Activated T-helper 1 cell treated with Interleukin-2 at 50 U/mL for 16 hours (primary cell): ENCODE measurements at regions not wholly inside any gene's neighbourhood (a gene's known extent, or its start where the extent isn't known, plus 50 kb on each side); places are given as distances from the start of the nearest gene placed in this dataset.
A peak's percentile ranks its signal among the peaks of the same experiment; 100 is the strongest.
"Not testable (repeated sequence)": the region's sequence is repeated elsewhere in the genome, so short reads cannot be mapped to it uniquely, and the experiment has no call there.

Experiments
- DNase-seq: peaks from one replicate; pipeline ENCODE4 v3.0.0-alpha.2; 2020; ENCODE audit warnings: low read depth

DNA sequence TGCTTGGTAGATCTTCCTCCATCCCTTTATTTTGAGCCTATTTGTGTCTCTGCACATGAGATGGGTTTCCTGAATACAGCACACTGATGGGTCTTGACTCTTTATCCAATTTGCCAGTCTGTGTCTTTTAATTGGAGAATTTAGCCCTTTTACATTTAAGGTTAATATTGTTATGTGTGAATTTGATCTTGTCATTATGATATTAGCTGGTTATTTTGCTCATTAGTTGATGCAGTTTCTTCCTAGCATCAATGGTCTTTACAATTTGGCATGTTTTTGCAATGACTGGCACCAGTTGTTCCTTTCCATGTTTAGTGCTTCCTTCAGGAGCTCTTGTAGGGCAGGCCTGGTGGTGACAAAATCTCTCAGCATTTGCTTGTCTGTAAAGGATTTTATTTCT, 72.4 kb downstream of the HNRNPD start:
- DNase-seq: not testable (repeated sequence)

DNA sequence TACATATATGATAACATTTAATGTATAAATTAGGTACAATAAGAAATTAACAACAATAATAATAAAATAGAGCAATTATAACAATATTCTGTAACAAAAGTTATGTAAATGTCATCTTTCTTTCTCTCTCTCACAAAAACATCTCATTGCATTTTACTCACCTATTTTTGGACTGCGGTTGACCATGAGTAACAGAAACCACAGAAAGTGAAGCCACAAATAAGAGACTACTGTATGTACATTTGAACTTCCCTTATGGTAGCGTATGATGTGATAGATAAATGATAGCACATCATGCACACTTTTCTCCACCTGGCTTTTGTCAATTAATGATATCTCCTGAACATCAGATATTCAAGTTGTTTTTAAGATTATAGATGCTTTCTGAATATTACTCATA, 80.5 kb downstream of the HNRNPD start:
- no peak for DNase-seq

DNA sequence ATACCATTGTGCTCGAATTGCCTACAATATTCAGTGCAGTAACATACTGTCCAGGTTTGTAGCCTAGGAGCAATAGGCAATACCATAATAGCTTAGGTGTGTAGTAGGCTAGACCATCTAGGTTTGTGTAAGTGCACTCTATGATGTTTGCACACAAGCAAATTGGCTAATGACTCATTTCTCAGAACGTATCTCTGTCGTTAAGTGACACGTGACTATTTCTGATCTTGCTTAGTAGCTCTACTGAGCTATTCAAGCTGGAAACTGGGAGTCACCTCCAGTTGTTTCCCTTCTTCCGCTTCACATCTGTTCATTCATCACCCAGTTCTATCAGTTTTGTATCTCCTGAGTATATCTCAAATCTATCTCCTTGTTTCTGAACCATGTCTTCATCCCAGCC, 86.1 kb downstream of the HNRNPD start:
- DNase-seq: no peak

DNA sequence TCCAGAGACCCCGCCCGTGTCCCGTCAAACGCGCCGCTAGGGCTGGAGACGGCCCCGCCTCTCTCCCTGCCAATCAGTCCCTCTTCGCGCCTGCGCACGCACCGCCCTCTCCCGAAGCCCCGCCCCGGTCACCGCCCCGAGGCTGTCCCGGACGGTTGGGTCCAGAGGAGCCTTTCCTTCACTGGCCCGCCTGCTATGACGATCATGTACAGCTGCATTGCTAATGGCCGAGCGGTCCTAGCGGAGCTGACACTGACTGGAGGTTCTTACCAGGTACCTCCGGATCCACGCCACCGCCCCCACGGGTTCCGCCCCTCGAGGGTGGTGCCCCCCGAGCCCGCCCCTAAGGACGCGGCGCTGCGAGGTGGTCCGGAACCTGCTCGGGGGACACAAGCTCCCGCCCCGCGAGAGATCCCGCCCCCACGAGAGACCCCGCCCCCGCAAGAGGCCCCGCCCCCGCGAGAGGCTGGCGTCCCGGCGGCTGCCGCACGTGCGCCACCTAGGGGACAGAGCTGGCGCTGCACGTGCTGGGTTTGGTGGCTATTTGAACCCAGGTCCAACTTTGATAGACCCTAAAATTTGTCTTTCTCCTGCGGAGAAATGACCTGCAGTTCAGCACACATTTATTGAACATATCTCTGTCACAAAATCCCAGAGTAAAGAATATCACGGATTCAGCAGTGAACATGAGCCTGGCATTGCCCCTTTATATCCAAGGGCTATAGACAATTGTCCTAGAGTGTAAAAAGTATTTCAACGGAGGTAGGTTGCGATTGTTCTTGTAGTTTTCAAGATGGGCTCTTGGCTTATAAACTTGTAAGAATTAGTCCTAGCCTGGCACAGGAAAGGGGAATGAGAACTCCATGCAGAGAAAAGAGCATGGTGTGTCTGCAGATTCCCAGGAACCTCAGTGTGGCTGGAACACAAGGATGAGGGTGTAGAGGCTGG, 88.7 kb downstream of the HNRNPD start:
- peak; percentile 98 for DNase-seq

DNA sequence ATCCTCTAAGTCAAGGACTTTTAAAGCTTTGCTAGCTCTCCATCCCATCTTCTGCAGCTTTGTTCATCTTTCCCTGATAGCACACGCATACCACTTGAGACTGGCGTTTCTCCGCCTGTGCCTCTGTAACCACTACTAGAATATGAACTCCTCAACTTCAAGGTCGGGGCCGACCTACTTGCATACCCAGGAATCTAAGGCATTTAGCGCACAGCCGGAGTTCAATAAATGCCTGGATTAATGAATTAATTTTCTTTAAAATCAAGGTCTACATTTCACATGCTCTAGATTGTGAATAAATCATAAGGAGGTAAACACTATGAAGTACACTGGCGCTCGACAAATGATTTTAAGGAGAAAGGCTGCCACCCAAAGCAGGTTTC, 89.3 kb downstream of the HNRNPD start:
- no peak for DNase-seq

DNA sequence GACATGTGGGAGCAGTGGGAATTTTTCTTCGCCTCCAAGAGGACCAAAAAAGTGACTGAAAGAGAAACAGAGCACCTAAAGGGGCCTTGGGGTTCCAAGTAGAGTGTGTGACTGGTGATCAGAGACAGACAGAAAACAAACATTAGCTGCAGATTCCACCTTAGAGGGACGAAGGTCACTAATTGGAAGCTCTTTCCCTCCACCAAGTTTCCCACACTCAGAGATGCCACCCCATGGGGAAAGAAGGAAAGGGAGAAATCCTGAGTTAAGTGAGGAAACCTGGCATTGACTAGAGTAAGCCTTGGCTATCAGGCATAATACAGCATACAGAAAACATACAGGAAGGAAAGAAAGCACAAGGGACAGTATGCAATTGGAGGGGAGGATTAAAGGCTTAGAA, 90.9 kb downstream of the HNRNPD start:
- no peak for DNase-seq

DNA sequence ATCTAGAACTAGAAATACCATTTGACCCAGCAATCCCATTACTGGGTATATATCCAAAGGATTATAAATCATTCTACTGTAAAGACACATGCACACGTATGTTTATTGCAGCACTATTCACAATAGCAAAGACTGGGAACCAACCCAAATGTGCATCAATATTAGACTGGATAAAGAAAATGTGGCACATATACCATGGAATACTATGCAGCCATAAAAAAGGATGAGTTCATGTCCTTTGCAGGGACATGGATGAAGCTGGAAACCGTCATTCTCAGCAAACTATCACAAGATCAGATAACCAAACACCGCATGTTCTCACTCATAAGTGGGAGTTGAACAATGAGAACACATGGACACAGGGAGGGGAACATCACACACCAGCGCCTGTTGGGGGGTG, 94.2 kb downstream of the HNRNPD start:
- DNase-seq: not testable (repeated sequence)

DNA sequence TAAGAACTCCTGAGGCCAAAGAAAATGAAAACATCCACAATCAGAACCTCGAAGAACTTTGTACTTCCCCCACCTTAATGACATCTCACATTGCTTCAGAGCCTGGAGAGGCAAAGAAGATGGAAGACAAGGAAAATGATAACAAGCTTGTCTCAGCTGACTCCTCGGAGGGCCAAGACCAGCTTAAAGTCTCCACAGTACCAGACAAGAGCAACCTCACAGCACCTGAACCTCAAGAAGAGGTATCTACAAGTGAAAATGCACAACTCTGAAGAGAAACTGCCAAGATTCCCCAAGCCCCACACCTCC, 97.5 kb downstream of the HNRNPD start:
- DNase-seq: no peak

DNA sequence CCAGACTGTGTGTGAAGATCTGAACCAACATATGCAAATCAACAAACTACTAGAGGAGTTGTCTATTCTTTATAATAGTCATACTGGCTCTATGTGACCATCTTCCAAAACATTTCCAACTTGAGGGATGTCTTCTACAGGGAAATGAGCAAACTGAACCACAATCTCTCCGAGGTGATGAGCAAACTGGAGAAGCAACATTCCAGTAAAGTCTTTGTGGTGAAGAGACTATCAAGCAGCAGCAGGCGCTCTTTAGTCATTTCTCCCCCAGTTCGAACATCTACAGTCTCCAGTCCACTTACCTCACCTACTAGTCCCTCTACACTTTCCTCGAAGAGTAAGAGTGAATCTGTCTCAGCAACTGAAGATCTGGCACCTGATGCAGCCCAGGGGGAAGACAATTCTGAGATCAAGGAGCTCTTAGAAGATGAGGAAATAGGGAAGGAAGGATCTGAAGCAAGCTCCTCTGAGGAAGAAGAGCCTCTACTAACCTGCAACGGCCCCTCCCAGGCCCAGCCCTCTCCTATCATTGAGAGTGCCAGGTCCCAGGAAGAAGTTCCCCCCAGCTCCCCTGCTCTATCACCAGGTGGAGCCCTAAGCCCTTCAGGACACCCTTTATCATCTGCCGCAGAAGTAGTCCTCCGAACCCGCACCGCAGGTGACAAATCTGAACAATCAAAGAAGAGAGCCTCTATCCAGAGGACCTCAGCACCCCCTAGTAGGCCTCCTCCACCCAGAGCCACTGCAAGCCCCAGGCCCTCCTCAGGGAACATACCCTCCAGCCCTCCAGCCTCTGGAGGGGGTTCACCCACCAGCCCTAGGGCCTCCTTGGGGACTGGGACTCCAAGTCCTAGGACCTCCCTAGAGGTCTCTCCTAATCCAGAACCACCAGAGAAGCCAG, 98.1 kb downstream of the HNRNPD start:
- no peak for DNase-seq

DNA sequence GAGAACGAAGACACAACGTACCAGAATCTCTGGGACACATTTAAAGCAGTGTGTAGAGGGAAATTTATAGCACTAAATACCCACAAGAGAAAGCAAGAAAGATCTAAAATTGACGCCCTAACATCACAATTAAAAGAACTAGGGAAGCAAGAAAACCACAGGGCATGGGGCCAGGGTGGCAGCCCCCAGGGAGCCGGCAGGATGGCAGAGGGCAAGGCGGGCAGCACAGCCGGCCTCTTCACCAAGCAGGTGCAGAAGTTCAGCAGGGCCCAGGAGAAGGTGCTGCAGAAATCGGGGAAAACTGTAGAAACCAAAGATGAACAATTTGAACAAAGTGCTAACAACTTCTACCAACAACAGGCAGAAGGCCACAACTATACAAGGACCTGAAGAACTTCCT, 99.1 kb downstream of the HNRNPD start:
- DNase-seq: not testable (repeated sequence)

DNA sequence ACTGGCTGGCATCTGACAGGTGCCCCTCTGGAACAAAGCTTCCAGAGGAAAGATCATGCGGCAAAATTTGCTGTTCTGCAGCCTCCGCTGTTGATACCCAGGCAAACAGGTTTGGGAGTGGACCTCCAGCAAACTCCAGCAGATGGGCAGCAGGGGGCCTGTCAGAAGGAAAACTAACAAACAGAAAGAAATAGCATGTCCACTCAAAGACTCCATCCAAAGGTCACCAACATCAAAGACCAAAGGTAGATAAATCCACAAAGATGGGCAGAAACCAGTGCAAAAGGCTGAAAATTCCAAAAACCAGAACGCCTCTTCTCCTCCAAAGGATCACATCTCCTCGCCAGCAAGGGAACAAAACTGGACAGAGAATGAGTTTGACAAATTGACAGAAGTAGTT, 101.3 kb downstream of the HNRNPD start:
- not testable (repeated sequence) for DNase-seq

DNA sequence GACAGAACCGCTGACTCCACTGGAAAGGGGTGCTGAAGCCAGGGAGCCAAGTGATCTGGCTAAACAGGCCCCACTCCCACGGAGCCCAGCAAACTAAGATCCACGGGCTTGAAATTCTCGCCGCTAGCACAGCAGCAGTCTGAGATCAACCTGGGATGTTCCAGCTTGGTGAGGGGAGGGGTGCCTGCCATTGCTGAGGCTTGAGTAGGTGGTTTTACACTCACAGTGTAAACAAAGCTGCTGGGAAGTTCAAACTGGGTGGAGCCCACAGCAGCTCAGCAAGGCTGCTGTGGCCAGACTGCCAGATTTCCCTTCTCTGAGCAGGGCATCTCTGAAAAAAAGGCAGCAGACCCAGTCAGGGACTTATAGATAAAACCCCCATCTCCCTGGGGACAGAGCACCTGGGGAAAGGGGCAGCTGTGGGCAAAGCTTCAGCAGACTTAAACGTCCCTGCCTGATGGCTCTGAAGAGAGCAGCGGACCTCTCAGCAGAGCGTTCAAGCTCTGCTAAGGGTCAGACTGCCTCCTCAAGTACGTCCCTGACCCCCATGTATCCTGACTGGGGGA, 101.8 kb downstream of the HNRNPD start:
- not testable (repeated sequence) for DNase-seq

DNA sequence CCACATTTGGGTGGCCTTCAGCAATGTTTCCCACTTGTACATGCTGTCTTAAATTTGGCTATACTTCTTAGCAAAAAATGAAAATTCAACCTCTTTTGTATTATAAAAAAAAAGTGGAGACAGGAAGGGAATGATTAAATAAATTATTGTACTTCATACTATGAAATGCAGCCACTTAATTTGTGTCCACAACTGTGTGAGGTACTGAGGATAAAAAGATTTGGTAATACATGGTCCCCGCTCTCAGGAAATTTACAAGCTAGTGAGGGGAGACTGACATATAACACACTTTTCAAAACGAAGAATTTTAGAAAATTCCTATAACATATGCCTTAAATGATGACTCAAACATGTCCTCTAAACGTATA, 105.0 kb downstream of the HNRNPD start:
- no peak for DNase-seq

DNA sequence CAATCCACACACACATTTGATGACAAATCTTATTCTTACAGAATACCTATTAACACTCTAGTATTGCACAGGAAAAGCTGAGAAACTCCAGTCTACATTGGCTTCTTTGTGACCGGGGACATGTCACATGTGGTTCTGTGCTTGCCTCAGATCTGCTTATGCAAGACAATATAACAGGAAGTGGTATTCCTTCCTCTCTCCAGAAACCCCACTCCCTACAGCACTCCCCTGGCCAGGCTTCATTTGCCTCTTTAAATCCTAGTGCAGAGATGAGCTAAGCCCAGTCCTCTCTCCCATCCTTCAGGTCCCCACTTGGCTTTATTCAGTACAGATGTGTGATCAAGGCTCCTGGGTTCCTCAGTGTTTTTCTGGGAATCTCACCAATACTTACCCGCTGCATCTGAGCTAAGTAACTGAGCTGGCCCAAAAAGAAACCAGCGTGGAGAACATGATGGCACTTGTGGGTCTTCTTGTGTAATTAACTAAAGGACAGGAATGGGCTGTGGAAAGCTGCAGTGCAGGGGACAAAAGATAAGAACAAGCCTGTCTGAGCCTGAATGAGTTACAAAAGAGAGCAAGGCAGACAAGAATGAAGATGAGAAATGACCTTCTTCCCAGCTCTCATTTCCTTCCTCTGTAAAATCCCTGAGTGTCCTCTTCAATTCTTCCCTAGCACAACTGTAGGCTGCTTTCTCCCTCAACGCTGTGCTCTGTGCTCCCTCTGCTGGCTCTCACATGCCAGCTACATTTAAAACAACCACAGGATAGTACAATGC, 105.6 kb downstream of the HNRNPD start:
- DNase-seq: peak; percentile 18

DNA sequence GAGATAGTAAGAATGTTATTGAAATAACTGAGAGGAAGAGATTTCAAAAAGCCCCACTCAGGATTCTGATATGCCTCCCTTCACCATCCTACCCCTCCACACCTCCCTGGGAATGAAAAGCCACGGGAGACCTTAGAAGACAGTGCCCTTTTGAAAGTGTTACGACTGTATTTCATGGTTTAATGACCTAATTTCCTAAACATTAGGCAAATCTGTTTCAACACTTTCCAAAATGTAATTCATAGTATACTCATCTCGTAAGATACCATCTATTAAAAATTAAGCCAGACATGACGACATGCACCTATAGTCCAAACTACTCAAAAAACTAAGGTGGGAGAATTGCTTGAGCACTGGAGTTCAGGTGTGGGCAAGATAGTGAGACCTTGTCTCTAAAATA, 106.3 kb downstream of the HNRNPD start:
- no peak for DNase-seq

DNA sequence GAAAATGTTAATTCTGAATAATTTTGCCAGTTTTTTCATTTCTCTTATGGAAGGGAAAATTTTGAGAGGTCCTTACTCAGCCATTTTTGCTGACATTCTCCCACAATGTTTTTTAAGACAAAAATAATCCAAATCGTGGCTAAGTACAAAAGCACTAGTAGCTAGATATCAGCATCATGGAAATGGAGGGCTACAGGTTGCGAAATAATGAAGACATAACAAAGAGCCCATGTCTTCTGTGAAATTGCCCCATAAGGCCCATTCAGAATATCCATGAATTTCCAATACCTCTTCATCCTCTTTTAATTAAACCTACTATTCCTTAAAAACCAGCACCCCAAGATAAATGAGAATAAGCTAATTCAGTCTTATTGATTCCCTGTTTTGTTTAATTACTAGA, 107.4 kb downstream of the HNRNPD start:
- no peak for DNase-seq

DNA sequence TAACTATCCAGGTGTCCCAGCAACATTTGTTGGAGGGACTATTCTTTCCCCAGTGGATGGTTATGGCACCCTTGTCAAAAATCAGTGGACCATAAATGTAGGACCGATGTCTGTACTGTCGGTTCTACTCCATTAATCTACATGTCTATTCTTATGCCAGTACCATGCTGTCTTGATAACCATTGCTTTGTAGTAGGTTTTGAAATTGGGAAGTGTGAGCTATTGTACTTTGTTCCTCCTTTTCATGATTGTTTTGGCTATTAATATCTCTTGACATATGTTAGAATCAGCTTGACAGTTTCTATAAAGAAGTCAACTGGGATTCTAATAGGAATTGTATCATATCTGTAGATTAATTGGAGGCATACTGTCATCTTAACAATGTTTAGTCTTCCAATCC, 112.7 kb downstream of the HNRNPD start:
- no peak for DNase-seq

DNA sequence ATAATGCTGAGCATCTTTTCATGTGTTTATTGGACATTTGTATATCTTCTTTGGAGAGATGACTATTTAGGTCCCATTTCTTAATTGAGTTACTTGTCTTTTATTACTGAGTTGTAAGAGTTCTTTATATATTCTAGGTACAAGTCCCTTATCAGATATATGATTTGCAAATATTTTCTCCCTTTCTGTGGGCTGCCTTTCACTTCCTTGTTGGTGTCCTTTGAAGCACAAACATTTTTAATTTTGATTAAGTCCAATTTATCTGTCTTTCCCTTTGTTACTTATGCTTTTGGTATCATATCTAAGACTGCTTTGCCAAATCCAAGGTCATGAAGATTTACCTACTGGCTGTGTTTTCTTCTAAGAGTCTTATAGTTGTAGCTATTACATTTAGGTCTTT, 113.2 kb downstream of the HNRNPD start:
- no peak for DNase-seq

DNA sequence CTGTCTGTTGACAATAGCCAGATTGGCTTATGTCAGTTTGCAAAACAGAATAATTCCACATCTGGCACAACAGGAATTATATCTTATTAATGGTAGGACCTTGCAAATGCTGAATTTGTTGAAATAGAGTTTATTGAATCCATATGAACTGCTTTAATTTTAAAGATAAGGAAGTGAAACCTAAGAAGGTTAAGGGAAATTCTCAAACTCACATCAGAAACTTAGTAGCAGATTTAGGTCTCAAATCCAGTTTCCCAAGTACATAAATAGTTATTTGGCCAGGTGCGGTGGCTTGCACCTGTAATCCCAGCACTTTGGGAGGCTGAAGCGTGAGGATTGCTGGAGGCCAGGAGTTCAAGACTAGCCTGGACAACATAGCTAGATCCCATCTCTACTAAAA, 117.1 kb downstream of the HNRNPD start:
- DNase-seq: no peak

DNA sequence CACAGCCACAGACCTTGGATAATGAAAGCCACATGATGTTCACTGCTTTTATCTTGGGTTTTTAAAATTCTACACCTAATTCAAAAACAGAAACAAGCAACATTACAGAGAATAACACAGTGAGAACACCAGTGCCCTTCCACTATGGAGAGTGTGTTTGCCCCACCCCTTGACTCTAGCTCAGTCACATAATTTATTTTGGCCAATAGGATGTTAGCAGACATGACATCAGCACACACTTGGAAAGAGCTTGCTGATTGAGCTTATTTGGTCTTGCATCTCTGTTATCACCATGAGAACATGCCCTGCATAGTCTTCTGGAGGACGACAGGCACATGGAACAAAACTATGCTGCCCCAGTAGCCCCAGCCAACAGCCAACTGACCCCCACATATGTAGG, 118.1 kb downstream of the HNRNPD start:
- no peak for DNase-seq

DNA sequence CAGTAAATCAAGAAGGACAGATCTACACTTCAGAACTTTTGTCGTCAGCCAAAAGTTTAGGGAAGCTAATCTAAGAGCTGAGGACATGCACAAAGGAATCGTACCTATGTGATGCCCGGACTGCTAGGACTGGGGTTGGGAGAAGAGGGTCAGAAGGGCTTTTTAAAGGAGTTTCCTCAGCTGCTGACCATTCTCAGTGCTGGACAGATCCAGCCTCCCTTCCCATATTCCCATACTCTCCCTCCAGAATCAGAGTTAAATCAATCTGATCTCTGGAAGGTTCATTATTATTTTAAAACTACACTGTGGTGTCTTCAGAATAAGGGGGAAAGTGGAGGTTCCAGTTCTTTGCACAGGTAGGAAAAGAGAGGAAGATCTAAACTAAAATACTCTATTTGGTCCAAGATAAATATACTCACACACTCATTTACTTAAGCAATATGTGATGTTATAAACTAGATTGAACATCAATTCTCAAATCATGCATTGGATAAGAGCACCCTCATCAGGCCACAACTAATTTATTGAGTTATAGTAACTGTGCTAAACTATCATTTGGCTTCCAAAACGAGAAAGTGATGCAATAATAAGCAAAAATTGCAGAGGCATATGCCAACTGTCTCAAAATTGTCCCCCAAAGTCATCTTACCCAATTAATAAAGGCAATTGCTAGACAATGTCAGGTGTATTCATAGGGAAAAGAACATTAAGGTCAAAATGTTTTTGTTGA, 124.7 kb downstream of the HNRNPD start:
- DNase-seq: no peak

DNA sequence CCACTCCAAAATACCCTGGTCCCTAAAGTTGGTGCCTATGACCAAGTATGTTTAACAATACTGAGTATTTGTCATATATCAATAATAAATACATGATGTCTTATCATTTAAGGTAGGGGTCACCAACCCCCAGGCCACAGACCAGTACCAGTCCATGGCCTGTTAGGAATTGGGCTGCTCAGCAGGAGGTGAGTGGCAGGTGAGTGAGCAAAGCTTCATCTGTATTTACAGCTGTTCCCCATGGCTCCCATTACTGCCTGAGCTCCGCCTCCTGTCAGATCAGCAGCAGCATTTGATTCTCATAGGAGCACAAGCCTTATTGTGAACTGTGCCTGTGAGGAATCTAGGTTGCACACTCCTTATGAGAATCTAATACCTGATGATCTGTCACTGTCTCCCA, 126.2 kb downstream of the HNRNPD start:
- DNase-seq: no peak
